ENCODE measurements at regions not wholly inside any gene's neighbourhood (a gene's known extent, or its start where the extent isn't known, plus 50 kb on each side); places are given as distances from the start of the nearest gene placed in this dataset.

DNA sequence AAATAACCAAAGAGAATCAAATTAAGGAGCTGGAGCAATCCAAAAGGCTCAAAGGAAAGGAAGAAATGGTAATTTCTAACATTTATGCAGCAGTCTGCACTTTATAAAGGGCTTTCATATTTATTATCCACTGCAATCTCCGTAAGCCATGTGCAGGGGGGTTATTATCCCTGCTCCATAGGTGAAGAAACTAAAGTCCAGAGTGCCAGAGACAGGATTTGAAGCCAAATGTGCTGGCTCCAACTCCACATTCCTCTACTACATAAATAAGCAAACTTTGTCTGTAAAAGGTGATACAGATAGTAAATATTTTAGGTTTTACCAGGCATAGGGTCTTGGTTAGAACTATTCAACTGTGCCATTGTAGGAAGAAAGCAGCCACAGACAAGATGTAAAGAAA, 221.4 kb downstream of the MINAR1 start:
- TF ChIP-seq, protein P1, sequence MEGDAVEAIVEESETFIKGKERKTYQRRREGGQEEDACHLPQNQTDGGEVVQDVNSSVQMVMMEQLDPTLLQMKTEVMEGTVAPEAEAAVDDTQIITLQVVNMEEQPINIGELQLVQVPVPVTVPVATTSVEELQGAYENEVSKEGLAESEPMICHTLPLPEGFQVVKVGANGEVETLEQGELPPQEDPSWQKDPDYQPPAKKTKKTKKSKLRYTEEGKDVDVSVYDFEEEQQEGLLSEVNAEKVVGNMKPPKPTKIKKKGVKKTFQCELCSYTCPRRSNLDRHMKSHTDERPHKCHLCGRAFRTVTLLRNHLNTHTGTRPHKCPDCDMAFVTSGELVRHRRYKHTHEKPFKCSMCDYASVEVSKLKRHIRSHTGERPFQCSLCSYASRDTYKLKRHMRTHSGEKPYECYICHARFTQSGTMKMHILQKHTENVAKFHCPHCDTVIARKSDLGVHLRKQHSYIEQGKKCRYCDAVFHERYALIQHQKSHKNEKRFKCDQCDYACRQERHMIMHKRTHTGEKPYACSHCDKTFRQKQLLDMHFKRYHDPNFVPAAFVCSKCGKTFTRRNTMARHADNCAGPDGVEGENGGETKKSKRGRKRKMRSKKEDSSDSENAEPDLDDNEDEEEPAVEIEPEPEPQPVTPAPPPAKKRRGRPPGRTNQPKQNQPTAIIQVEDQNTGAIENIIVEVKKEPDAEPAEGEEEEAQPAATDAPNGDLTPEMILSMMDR (IDR thresholded peaks at IDR 0.05; ENCODE audit: insufficient read depth, low read depth, low read length), result no peak
- TF ChIP-seq EZH2 (IDR thresholded peaks at IDR 0.05; ENCODE audit: insufficient read depth, low read length), result no peak
